ENCODE measurements at regions not wholly inside any gene's neighbourhood (a gene's known extent, or its start where the extent isn't known, plus 50 kb on each side); places are given as distances from the start of the nearest gene placed in this dataset.
"Not testable (repeated sequence)": the region's sequence is repeated elsewhere in the genome, so short reads cannot be mapped to it uniquely, and the experiment has no call there.

DNA sequence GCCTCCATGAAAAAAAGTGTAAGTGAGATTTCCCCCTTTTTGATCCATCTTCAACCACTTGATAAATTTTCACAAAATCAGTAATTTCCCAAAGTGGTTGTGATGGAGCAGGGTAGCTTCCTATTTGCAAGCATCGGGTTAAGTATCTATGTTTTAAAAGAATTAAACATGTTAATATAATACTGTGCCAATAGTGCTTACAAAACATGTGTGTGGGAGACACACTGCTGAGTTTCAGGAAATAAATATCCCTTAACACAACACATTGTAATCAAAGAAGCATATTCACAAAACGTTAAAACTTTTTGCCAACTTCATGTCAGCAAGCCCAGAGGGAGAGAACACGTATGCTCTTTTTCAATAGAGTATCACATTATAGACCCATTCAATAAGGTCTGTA, 526.9 kb downstream of the TTLL7 start:
- not testable (repeated sequence) for DNase-seq (ENCODE audit: low read depth in 2 of 2)

DNA sequence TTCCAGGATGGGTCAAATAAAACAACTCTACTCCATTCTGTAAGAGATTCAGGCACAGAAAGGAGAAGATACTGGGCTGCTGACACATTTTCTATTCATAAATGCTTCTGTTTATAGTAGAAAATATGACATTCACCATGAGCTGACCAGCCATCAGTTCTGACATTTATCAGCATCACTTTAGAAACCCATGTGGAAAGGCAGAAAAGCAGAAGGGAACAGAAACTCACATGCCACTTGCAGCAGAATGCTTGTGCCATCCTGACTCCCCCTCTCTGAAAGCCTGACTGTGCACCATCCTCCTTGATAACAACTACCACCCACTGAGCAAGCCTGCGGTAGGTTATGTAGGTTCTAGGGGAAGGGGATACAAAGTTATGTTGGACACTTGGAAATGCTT, 527.7 kb downstream of the TTLL7 start:
- not testable (repeated sequence) for DNase-seq (ENCODE audit: low read depth in 2 of 2)

DNA sequence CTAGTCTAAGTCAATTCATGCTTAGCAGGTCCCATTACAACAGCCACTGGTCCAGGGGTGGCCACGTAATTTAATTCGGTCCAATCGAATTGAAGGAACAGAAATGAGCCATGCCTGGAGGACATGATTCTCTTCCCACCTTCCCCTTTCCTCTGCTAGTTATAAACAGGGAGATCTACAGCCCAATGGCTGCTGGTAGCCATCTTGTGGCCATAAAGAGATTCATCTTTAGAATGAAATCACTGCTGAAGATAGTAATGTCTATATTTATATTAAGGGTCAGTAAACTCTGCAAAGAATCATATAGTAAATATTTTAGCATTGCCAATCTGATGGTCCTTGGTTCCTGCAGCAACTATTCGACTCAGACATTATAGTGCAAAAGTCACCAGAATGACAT, 530.6 kb downstream of the TTLL7 start:
- DNase-seq (ENCODE audit: low read depth in 2 of 2), result not testable (repeated sequence)

DNA sequence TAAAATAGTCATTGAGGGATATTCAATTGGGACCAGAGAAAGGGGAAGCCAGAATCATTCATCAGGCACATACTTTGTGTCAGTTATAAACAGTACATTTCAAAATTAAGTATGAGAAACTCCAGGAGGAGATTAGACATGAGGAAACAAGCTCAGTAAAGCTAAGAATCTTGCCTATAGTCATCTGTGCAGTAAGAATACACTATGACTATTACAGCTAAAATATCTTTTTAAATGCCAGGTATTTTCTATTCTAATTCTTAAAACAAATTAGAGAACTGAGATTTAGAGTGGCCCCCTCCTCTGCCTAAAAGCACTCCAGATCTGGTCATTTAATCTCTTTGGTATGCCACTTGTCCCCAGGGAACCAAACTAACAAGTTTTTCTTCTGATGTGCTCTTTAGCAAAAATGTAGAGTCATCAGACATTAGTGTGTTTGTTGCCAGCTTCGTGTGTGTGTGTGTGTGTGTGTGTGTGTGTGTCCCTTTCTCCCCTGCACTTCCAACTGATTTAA, 541.1 kb downstream of the TTLL7 start:
- DNase-seq (ENCODE audit: low read depth in 2 of 2), result not testable (repeated sequence)

DNA sequence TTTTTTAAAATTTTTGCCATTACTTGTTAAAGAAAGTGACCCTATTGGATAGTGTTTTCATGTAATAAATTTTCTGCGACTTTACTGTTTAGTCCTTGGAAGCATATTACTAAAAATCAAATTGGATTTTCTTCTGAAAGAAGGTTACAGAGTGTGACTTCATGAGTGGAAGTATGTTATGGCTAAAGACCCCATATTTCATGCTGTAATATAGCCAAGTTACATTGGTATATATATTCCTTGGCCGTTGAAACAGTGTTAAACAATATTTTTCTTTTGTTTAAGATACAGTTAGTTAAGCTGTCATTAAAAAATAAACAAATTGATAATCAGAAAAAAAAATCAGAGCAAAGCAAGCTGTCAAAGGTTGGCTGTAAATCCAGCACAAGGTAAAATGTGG, 541.7 kb downstream of the TTLL7 start:
- DNase-seq (ENCODE audit: low read depth in 2 of 2), result not testable (repeated sequence)

DNA sequence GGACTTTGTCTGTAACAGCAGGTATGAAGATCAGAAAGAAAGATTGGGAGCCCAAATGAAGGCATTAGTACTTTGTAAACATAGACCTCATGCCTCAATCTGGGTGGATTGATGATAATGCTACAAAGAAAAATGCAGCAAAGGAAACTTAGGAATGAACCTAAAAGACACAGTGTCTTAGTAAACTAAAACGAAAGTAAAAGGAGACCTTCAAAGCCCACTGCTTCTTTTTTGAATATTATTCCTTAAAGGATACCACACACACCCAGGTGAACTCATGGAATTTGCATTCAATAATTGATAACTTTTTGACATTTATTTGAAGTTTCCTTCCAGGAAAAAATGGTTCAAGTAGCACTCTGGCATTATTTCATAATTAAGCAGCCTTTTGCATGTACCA, 543.2 kb downstream of the TTLL7 start:
- DNase-seq (ENCODE audit: low read depth in 2 of 2), result not testable (repeated sequence)

DNA sequence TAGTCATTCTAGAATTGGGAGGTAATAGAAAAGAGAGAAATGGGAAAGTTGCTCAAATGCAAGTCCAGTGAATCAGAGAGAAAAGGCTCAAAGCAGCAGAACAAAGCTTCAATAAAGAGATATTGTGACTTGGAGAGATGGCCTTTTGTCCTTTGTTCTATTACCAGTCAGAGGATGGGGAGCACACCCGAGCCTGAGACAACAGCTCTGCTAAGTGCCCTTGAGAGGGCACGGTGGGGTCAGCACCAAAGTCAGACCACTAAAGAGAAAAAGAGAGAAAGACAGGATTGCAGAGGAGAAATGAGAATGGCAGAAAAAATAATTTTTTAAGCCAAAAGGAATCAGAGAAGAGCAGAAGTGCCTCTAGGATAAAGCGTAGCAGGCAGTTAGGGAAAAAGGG, 553.1 kb downstream of the TTLL7 start:
- not testable (repeated sequence) for DNase-seq (ENCODE audit: low read depth in 2 of 2)

DNA sequence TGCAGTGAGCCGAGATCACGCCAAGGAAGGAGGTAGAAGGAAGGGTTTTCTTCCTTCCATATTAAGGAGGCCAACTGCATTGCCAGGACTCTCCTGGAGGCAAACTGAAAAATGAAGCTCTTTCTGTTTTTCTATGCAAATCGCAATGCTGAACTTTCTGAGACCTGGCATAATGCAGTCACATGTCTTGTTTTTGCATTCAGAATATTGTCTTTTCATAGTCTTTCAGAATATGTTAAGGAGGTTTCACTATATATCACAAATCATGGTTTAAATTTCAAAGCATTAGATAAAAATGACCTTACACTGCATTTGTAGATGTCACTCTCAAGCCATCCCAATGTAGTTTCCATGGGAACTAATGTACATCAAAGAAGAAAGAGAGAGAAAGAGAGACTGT, 556.5 kb downstream of the TTLL7 start:
- DNase-seq (ENCODE audit: low read depth in 2 of 2), result not testable (repeated sequence)

DNA sequence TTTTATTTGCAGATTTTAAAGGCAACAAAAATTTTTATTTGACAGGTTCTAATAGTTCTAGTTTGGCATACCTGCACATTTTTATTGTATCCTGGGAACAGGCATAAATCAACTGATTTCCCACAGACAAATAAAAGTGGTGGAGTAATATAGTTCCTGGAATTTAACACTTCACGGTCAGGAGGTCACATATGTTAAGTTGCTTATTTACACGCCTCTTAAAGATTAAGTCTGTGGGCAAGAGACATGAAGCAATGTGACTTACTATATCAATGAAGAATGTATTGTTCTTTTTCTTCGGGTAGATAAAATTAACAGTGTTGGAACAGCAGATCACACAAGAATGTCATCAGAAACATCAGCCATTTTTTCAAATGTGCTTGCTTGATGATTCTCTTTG, 558.3 kb downstream of the TTLL7 start:
- not testable (repeated sequence) for DNase-seq (ENCODE audit: low read depth in 2 of 2)

DNA sequence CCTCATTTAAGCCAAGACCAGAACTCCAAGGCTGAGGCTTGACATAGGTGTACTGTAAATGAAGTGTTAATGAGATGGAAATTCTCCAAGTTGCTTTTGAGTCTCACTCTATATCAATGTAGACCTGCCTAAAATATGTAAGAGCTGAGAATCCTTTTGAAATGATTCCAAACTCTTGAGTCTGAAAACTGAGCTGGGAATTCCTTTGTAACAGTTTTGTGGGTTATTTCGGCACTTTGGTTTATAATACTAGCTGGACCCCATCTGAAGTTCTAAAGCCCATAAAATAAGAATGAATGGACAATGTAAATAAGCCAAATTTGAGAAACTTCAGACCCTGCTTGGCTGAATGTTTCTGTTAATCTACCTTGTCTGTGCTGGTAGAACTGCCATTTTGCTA, 558.9 kb downstream of the TTLL7 start:
- DNase-seq (ENCODE audit: low read depth in 2 of 2), result not testable (repeated sequence)

DNA sequence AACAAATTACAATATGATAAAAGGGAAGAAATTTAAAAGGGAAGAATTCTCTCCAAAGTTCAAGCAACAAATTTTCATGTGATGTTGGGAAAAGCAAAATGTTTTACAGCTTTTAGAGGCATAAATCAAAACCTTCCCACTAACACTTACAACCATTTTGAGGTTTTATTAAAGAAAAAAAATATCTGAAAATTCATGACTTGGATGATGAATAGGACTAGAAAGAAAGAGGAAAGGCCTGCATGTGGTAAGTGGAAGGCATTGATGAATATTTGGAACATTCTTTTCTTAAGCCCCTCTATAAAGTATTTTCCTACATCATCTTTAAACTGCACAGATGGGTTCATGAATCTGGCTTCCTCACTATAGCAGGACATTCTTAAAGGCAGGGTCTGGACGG, 560.6 kb downstream of the TTLL7 start:
- not testable (repeated sequence) for DNase-seq (ENCODE audit: low read depth in 2 of 2)

DNA sequence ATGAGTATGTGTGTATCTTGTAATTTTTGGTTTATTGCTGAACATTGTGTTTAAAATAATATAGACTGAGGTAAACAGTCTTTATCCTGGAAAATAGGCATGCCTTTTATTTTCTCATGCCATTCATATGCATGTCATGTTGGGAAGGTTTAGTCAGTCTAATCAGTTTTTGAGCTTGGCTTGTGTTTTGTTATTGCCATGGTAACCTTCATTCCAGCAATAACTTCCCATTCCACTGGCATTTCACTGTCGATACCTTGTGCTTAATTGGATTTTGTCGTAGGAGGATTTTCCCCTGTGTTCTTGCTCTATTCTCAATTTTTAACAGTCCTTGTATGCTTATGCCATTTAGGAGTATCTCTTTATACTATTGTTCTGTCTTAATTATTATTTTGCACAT, 563.6 kb downstream of the TTLL7 start:
- DNase-seq (ENCODE audit: low read depth in 2 of 2), result not testable (repeated sequence)

DNA sequence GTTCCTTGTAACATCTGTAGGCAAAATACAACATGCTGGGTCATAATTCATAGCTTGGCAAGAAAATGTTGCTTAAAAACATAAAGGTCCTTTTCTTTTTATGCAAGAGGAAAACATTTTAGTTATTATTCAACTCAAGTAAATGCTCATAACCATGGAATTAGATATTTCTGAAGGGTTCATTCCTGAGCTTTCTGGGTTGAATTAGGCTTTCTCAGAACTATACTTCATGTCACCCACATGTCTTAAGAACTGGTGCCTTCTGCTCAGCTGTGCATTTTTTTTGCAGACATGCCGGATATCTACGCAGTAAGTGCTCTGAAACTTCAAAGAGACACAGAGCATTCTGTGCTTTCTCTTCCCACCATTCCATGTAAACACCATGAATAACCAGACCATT, 571.4 kb downstream of the TTLL7 start:
- not testable (repeated sequence) for DNase-seq (ENCODE audit: low read depth in 2 of 2)

DNA sequence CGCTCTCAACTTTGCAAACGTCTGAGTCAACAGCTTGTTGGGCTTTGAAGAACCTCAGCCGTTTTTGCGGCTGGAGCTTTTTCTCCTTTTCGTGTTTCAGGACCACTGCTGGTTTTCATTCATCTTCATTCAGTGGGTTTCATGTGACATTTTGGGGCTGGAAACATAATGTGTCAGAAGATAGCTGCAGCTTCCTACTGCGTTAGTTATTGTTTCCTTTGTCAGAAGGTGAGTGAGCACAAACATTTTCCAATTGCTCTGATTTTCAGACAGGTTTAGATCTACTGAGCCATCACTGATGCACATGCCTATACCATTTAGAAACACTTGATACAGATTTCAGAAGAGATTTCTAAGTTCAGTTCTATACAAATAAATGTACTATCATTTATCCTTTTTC, 575.5 kb downstream of the TTLL7 start:
- DNase-seq (ENCODE audit: low read depth in 2 of 2), result not testable (repeated sequence)

DNA sequence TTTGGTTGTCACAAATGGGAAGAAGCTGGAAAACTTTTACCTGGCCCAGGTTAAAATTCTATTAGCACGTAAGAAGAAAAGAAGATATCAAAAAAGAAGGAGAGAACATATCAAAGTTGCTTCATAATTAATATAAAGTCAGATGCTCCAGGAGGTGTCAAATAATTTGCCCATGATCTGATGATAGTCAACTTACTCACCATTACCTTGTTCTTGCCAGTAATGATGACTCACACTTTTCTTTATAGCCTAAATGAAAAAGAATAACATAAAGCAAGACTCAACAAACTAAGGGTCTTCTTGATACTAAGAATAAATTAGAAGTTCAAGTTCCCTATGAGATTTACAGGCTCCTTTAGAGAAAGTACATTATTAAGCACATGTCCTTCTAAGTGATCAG, 580.4 kb downstream of the TTLL7 start:
- no peak for DNase-seq (ENCODE audit: low read depth in 2 of 2)

DNA sequence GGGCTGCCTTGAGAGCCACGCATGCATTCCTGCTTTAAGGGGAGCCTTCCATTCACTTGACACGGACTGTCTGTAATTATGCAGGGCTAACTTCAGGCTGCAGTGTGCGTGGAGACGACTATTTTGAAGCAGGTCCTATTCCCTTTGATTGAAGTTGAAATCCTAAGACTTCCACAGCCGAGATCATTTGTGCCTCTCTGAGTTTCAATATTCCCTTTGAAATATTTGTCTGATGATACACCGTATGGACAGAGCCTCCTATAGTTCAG, 585.2 kb downstream of the TTLL7 start:
- DNase-seq (ENCODE audit: low read depth in 2 of 2), result not testable (repeated sequence)

DNA sequence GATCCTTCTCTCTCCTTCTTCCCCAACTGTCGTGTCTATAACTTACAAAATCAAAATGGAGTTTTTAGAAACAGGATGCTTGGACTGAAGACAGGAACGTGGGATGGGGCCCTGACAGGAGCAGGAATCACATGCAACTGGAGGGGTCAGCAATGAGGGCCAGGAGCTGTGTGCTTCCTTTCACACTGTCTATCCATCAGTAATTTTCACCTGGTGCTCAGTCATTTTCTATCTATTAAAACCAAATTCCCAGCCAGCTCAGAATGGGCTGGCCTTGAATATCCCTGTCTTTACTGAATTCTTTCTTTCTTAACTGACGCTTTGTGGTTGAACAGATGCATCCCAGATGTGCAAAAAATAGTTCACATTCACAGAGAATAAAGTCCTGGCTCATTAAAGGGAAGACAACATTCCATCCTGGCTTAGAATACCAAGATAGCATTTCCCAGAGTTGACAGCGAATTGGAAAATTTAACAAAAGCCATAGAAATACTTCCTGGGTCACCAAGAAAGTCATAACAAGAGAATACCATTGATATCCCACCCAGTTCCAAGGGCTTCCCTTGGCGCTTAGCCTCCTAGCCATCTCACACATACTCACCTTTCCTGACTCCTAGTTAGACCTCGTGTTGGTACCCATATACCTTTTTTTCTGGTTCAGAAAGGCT, 588.1 kb downstream of the TTLL7 start:
- not testable (repeated sequence) for DNase-seq (ENCODE audit: low read depth in 2 of 2)

DNA sequence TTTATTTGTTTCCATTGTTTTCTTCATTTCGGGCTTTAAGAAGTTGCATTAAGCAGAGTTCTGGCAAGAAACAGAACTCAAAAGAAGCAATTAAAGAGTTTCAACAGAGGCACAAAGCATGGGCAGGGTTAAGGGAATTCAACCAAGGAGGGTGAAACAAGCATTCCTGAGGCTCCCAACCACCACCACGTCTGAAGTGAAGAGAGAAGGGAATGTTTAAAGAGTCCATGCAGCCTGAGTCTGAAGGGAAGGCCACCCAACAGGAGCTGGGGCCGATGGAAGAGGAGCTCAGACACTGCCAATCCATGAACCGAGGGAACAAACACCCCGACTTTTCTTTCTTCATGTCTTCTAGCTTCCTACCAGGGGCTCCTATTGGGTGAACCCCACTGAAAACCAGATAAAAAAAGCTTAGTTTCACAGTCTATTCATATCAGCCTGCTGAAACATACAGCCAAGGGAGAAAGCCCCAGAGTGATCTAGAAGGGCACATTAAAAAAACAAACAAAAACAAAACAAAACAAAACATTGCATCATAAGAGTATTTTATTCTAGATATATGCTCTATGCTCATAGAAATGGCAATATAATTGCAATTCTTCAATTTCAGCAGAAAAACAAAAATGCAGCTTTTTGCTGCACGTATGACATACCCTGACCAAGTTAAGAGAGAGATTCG, 592.1 kb downstream of the TTLL7 start:
- not testable (repeated sequence) for DNase-seq (ENCODE audit: low read depth in 2 of 2)

DNA sequence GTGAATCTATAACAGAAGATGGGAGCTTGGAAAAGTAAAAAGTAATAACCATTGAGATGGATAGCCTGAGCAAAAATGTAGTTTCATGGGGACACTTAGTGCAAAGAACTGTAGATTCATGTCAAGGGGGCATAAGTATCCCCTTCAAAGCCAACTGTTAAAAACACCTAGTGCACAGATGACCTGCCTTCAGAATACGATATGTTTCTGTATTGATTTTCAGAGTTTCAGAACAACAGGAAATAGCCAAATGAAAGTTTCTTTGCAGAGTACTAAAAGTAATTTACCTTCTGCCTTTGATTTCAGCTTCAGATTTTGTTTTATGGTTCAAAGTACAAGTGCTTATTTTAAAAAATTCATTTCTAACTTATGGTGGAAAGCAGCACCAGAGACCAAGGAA, 593.1 kb downstream of the TTLL7 start:
- not testable (repeated sequence) for DNase-seq (ENCODE audit: low read depth in 2 of 2)

DNA sequence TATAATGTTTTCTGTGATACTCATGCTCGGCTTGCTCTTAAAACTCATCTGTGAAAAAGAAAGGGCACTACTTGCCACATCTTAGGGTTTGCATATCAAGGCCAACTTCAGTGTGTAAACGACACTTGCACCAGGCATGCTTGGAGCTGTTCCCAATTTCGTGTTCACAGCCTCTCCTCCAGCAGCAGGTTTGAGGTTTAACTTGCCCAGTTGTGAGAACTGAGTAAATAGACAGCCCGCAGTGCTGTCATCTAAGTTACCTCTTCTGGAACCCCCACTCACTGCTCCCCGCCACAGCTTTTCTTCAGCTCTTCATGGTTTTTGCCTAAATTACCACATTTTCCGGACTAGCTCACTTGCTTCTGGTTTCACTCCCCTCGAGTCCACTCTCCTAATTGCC, 595.4 kb downstream of the TTLL7 start:
- not testable (repeated sequence) for DNase-seq (ENCODE audit: low read depth in 2 of 2)

DNA sequence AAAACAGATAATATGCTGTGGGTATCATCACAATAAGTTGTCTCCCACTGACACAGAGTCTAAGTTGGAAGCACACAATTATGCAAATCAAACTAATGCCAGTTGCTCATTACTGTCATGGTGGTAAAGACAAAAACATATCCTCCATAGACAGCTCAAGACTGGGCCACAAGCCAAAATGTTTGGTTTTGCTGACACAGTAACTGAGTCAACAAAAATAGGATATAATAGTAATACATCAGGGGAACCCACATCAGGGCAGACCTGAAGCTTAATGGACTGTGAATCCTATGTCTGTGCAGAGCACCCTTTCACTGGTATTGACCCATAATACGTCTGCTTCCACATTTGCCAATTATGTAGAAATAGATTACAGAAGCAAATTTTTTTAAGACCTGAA, 597.8 kb downstream of the TTLL7 start:
- not testable (repeated sequence) for DNase-seq (ENCODE audit: low read depth in 2 of 2)

DNA sequence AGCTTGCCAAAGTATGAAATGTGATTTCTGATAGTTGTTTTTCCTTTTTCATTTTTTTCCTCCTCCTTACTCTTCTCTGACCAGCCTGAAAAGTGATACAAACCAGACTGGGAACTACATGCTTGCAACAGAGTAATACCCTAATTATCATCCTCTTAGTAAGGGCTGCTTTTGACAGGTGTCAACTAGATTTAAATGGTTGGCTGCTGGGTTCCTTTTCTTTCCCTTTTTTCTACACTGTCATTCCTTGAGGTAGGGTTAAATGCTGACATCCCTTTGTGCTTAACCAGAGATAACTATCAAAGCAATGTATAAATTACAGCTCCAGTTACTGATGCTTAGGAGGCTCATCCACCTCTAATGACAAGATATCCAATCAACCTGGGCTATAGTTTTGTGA, 598.8 kb downstream of the TTLL7 start:
- DNase-seq (ENCODE audit: low read depth in 2 of 2), result not testable (repeated sequence)

DNA sequence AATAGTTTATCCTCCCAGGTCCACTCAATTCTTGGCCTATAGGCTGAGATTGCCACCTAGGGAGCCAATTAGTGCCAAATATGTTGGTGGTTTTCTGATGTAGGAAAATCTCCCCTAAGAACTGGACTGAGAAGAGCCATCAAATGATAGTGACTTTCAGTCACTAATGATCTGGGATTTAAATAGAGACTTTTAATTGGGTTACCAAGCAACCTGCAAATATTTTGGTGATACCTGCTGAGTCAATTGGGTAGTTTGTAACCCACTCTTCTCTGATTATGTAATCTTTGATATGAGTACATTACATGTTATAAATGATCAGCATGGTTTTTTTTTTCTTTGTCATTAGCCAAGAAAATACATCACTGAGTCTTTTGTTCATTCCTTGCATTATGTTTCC, 600.8 kb downstream of the TTLL7 start:
- DNase-seq (ENCODE audit: low read depth in 2 of 2), result not testable (repeated sequence)

Measured in stimulated activated CD8-positive, alpha-beta memory T cell treated with anti-CD3 and anti-CD28 coated beads, Interleukin-15, amount 100 ng/mL, for 4 hours (primary cell).